ENCODE measurements at regions not wholly inside any gene's neighbourhood (a gene's known extent, or its start where the extent isn't known, plus 50 kb on each side); places are given as distances from the start of the nearest gene placed in this dataset.

DNA sequence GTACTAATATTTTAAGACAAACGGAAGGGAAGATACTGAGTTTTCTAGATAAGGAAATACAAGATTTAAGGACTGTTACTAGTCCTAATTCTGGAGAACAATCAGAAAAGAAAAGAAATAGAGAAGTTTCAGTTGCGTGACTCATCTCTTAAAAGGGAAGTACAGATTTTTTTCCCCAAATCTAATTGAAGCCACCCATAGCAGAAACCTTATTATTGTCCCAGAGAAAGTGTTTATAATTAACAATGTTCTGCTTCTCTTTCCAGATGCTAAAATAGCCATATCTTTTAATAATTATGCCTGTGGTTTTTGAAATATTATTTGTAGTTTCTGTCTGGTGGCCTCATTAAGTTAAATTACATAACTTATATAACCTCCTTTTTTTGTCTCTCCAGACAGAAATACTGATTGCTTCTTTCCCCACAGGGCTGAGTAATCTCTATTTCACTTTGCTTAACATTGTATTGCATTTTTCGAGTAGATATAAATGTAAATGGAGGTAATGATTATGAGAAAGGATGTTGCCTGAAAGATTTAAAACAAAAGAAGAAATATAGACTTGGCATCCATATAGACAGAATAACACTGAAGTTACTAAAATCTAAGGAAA is 240.7 kb upstream of the MBL2 start:
- ATAC-seq (no peak), DNase-seq (no peak)
- Histone ChIP-seq H3K9me3 (no peaks in the 10 kb centered on the region), H3K27me3 (no peaks in the 10 kb centered on the region), H3K4me1 (peaks cover 8% of the 10 kb centered on the region), H3K27ac (no peak overlapping the region), H3K36me3 (replicated peaks in 1 of 2; ENCODE audit: insufficient read depth in 1 of 2, low read depth in 2 of 2) (no peaks in the 10 kb centered on the region), H3K4me3 (no peak overlapping the region)
- 75 to 80% methylated on average over 3 of the region's 3 CpGs for WGBS, 2 donors
- intact Hi-C loops (cut with DNase I) = no loop called here
- TF ChIP-seq, protein P1, sequence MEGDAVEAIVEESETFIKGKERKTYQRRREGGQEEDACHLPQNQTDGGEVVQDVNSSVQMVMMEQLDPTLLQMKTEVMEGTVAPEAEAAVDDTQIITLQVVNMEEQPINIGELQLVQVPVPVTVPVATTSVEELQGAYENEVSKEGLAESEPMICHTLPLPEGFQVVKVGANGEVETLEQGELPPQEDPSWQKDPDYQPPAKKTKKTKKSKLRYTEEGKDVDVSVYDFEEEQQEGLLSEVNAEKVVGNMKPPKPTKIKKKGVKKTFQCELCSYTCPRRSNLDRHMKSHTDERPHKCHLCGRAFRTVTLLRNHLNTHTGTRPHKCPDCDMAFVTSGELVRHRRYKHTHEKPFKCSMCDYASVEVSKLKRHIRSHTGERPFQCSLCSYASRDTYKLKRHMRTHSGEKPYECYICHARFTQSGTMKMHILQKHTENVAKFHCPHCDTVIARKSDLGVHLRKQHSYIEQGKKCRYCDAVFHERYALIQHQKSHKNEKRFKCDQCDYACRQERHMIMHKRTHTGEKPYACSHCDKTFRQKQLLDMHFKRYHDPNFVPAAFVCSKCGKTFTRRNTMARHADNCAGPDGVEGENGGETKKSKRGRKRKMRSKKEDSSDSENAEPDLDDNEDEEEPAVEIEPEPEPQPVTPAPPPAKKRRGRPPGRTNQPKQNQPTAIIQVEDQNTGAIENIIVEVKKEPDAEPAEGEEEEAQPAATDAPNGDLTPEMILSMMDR (IDR thresholded peaks at IDR 0.05) = no peak
- TF ChIP-seq POLR2A (IDR thresholded peaks at IDR 0.05) = no peak

DNA sequence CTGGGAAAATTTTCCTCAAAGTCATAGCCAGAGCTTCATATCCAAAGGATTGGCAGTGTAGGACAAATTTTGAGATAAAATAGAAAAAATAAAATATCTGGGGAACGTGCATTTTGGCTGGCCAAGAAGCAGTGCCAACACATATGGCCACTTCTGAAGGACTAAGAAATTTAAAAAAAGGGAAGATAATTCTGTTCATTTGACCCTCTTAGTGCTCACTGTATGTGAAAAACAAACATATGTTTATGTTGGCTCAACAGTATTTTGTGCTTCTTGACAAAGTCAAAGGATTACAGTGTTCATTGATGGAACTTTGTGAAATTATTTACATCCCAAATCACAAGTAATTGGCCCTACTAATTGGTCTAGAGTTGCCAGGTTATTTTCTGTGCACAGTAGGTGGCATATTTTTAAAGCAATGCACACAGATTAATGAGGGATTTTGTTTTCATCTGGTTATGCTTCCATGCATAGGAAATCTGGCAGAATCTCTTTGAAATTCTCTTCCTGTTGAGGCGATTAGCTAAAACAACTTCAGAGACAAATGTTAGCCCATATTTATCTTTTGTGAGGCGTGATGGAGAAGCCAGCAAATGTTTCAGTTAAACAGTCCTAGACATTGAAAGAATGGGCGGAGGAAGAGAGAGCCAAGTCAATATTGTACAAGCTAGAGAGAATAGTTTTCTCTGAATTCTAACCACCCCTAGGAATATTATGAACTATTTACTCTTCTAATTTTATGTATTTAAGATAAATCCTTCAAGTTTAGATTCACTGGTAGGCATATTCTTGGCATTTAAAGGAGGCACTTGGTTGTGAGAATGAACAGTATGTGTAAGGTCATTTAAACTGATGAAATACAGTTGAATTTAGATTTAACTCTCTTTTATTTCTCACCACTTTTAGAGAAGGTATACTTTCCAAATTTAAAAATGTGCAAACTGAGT is 237.7 kb upstream of the MBL2 start:
- TF ChIP-seq POLR2A (IDR thresholded peaks at IDR 0.05) = no peak
- TF ChIP-seq, protein P1 (IDR thresholded peaks at IDR 0.05) = no peak
- peak; percentile 35 for ATAC-seq
- intact Hi-C loops (cut with DNase I) = no loop called here

DNA sequence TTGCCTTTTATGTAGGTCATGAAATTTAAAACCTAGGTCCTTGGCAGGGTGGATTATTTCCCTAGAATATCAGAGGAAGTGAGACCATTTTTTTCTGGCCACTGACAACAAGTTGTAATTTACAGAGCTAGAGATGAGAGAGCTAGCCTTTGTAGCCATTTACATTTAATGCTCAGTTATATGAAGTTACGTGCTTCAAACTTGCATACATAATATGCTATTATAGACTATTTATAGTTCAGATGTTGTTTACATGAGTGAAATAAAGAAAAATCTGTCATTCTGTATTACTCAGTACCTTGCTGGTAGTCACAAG is 234.9 kb upstream of the MBL2 start:
- H3K27me3 ChIP-seq = no peaks in the 10 kb centered on the region
- no peaks in the 10 kb centered on the region for H3K9me3 ChIP-seq
- no peak overlapping the region for H3K4me3 ChIP-seq
- H3K4me1 ChIP-seq = peaks cover 18% of the 10 kb centered on the region
- no peaks in the 10 kb centered on the region for H3K36me3 ChIP-seq (replicated peaks in 1 of 2; ENCODE audit: insufficient read depth in 1 of 2, low read depth in 2 of 2)
- no peak overlapping the region for H3K27ac ChIP-seq
- DNase-seq = no peak
- no peak for ATAC-seq
- WGBS, 2 donors = 96% methylated on average over 1 of the region's 1 CpG
- no peak for TF ChIP-seq POLR2A (IDR thresholded peaks at IDR 0.05)
- TF ChIP-seq, protein P1 (IDR thresholded peaks at IDR 0.05) = no peak
- intact Hi-C loops (cut with DNase I) = no loop called here

More for the DNA sequence above, 237.7 kb upstream of the MBL2 start:
- Histone ChIP-seq H3K27me3 (no peaks in the 10 kb centered on the region), H3K27ac (no peak overlapping the region), H3K9me3 (no peaks in the 10 kb centered on the region), H3K4me1 (peaks cover 18% of the 10 kb centered on the region), H3K4me3 (no peak overlapping the region), H3K36me3 (replicated peaks in 1 of 2; ENCODE audit: insufficient read depth in 1 of 2, low read depth in 2 of 2) (no peaks in the 10 kb centered on the region)
- WGBS, 2 donors = 26 to 28% methylated on average over 4 of the region's 4 CpGs
- DNase-seq = no peak

DNA sequence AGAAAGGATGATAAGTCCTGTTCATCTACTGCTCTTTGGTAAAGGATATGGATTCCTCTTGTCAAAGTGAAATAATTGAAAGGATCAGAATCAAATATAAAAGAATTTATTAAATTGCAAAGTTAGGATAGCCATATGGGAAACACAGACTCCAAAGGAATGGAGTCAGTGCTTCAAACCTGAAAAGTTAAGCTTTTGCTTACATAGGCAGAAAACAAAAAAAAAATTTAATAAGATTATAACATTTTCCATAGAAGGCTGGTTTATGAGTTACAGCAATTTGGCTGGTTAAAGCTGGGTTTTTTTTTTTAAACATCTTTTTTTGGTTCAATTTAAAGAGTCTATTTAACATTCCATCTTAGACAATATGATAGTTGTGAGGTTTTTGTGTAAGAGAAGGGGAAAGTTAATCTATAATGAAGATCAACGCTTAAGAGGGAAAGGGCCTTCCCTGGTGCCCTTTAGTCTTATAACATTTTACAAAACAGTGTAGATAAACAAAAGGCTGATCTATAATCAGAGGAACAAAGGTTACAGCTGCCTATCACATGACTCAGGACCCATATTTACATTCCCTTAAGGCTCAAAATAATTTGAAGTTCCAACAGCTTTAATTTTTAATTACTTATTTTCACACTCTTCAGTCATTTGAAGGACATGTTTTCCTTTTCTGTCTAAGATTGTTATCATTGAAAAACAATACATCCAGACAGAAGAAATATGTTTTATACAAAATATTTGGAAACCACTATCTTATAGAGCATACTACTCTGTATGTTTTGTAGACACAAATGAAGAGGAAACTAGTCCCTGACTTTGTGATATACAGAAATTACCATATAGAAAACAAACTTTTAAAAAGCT is 234.3 kb upstream of the MBL2 start:
- no peak for ATAC-seq
- WGBS, 2 donors = 6 to 30% methylated on average over 1 of the region's 1 CpG
- intact Hi-C loops (cut with DNase I) = no loop called here
- TF ChIP-seq, protein P1 (IDR thresholded peaks at IDR 0.05) = no peak
- TF ChIP-seq POLR2A (IDR thresholded peaks at IDR 0.05) = no peak
- Histone ChIP-seq H3K27me3 (no peaks in the 10 kb centered on the region), H3K9me3 (no peaks in the 10 kb centered on the region), H3K36me3 (replicated peaks in 1 of 2; ENCODE audit: insufficient read depth in 1 of 2, low read depth in 2 of 2) (no peaks in the 10 kb centered on the region), H3K27ac (no peak overlapping the region), H3K4me3 (no peak overlapping the region), H3K4me1 (peaks cover 18% of the 10 kb centered on the region)
- no peak for DNase-seq
